ENCODE measurements at regions not wholly inside any gene's neighbourhood (a gene's known extent, or its start where the extent isn't known, plus 50 kb on each side); places are given as distances from the start of the nearest gene placed in this dataset.

GRCh38 chr1:214833178-214833756 is 230.3 kb downstream of the CENPF start (continued):
- TF ChIP-seq ARID4B (CRISPR knock-in tag; IDR thresholded peaks at IDR 0.05; ENCODE audit: borderline replicate concordance) (no peak), MAX (CRISPR knock-in tag; IDR thresholded peaks at IDR 0.05) (no peak), ATF3 (CRISPR knock-in tag; conservative IDR thresholded peaks at IDR 0.05) (no peak), KAT7 (CRISPR knock-in tag; IDR thresholded peaks at IDR 0.05; ENCODE audit: borderline replicate concordance) (no peak), NR1H2 (CRISPR knock-in tag; IDR thresholded peaks at IDR 0.05) (no peak), FOXK1 (CRISPR knock-in tag; IDR thresholded peaks at IDR 0.05) (no peak), ZNF396 (CRISPR knock-in tag; IDR thresholded peaks at IDR 0.05; ENCODE audit: borderline replicate concordance) (no peak), IRF2 (CRISPR knock-in tag; IDR thresholded peaks at IDR 0.05; ENCODE audit: borderline replicate concordance, low read depth) (no peak), ATF2 (CRISPR knock-in tag; IDR thresholded peaks at IDR 0.05; ENCODE audit: borderline replicate concordance, low read depth) (no peak), NFATC4 (CRISPR knock-in tag; IDR thresholded peaks at IDR 0.05) (no peak), HMGA2 (CRISPR knock-in tag; IDR thresholded peaks at IDR 0.05) (no peak)

- ATAC-seq (no peak), DNase-seq (ENCODE audit: low spot score) (no peak)
- Mint-ChIP-seq H3K36me3 (no peaks in the 10 kb centered on the region), H3K4me1 (no peaks in the 10 kb centered on the region), H3K27me3 (ENCODE audit: low read depth) (no peaks in the 10 kb centered on the region), H3K4me3 (no peak overlapping the region), H3K9me3 (peaks cover 3% of the 10 kb centered on the region; the same call in 1 of the 2 replicates), H3K27ac (no peak overlapping the region)
- CTCF ChIA-PET: no interaction called here
- POLR2A ChIA-PET: no interaction called here
- TF ChIP-seq NR1H2 (CRISPR knock-in tag; IDR thresholded peaks at IDR 0.05): no peak
- TF ChIP-seq AR (CRISPR knock-in tag; IDR thresholded peaks at IDR 0.05): no peak
- TF ChIP-seq KAT7 (CRISPR knock-in tag; IDR thresholded peaks at IDR 0.05; ENCODE audit: borderline replicate concordance): no peak
- no peak for TF ChIP-seq PRRX2 (CRISPR knock-in tag; IDR thresholded peaks at IDR 0.05)
- no peak for TF ChIP-seq NFYB (CRISPR knock-in tag; conservative IDR thresholded peaks at IDR 0.05; ENCODE audit: low read depth)
- TF ChIP-seq ZNF532 (CRISPR knock-in tag; IDR thresholded peaks at IDR 0.05; ENCODE audit: borderline replicate concordance): no peak
- TF ChIP-seq NFATC4 (CRISPR knock-in tag; IDR thresholded peaks at IDR 0.05): no peak
- no peak for TF ChIP-seq JAZF1 (CRISPR knock-in tag; IDR thresholded peaks at IDR 0.05)
- TF ChIP-seq ARID4B (CRISPR knock-in tag; IDR thresholded peaks at IDR 0.05; ENCODE audit: borderline replicate concordance): no peak
Measured at GRCh38 chr1:214837376-214837775, 234.4 kb downstream of the CENPF start.

Measured in WTC11 (cell line).